Mesothelial cell of epicardium (in vitro differentiated cells): ENCODE measurements at regions not wholly inside any gene's neighbourhood (a gene's known extent, or its start where the extent isn't known, plus 50 kb on each side); places are given as distances from the start of the nearest gene placed in this dataset.

ENCODE experiments used
- DNase-seq, 2 experiments: peaks; one replicate each; pipeline ENCODE4 v3.0.0; 2021; ENCODE audit warnings: low spot score in 2 of 2; ENCODE audit not compliant: unreplicated experiment in 2 of 2
- H3K27ac Mint-ChIP-seq: 2 replicates; pipeline ENCODE4 v1.8.0; 2021; ENCODE audit warnings: mixed read lengths
- H3K27me3 Mint-ChIP-seq: 2 replicates; pipeline ENCODE4 v1.8.0; 2021; ENCODE audit warnings: low read depth, mixed read lengths
- H3K36me3 Mint-ChIP-seq: 2 replicates; pipeline ENCODE4 v1.8.0; 2021; ENCODE audit warnings: mixed read lengths
- H3K4me1 Mint-ChIP-seq: 2 replicates; pipeline ENCODE4 v1.8.0; 2021; ENCODE audit warnings: mixed read lengths
- H3K4me3 Mint-ChIP-seq: 2 replicates; pipeline ENCODE4 v1.8.0; 2021; ENCODE audit warnings: mild to moderate bottlenecking, moderate library complexity, mixed read lengths
- H3K9me3 Mint-ChIP-seq: 2 replicates; pipeline ENCODE4 v1.8.0; 2021; ENCODE audit warnings: mixed read lengths
- CTCF ChIP-seq: fragments of 200-600 bp; sonication (generic); IDR thresholded peaks from one replicate; pipeline ENCODE4 v1.5.0; 2021; ENCODE audit warnings: antibody characterized with exemption; ENCODE audit not compliant: unreplicated experiment

DNA sequence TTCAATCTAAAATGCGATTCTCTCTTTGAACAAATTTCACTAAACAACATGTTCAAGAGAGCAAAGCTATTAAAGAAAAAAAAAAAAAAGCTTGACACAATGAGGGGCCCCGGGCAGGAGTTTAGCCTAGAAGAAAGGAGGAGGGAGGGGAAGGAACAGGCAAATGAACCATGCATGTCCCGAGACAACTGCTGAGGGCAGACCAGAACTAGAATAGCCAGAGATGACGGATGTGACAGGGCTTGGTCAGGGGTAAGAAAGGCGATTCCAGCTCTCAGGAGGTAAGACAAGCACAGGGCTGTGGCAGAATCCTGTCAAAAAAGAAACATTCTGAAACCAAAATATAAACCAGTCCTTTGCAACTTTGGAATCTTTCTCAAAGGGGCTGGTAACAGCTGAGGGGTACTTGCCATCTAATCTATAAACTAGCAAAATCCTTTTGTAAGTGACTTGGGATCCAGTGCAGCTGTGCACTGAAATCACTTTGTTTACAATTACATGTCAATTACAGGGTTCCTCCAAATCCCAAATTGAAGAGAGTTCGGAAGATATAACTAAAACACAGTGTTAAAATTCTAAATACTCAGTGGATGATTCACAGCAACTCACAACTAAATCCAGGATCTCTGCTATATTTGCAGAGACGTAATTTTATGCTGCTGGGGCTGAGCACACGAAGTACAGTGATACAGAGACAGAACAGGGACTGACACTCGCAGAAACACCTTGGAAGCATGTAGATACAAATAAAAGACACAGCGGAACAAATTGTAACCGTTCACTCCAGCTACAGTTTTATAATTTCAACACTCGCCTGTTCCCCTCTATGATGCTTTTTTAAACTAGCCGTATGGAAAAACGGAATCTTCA, 567.4 kb upstream of the ZFHX3 start:
- Mint-ChIP-seq H3K4me1 (peaks cover 18% of the 10 kb centered on the region), H3K36me3 (no peaks in the 10 kb centered on the region), H3K27me3 (peaks cover 2% of the 10 kb centered on the region), H3K4me3 (no peak overlapping the region), H3K27ac (no peak overlapping the region), H3K9me3 (no peaks in the 10 kb centered on the region)
- DNase-seq: no peak
- no peak for TF ChIP-seq CTCF

- no peak for DNase-seq
- no peak for TF ChIP-seq CTCF
- Mint-ChIP-seq H3K9me3 (no peaks in the 10 kb centered on the region), H3K27me3 (peaks cover 3% of the 10 kb centered on the region), H3K36me3 (no peaks in the 10 kb centered on the region), H3K27ac (no peak overlapping the region), H3K4me3 (no peak overlapping the region), H3K4me1 (peaks cover 18% of the 10 kb centered on the region)
Measured at GRCh38 chr16:73614131-73614530, 566.2 kb upstream of the ZFHX3 start.

DNA sequence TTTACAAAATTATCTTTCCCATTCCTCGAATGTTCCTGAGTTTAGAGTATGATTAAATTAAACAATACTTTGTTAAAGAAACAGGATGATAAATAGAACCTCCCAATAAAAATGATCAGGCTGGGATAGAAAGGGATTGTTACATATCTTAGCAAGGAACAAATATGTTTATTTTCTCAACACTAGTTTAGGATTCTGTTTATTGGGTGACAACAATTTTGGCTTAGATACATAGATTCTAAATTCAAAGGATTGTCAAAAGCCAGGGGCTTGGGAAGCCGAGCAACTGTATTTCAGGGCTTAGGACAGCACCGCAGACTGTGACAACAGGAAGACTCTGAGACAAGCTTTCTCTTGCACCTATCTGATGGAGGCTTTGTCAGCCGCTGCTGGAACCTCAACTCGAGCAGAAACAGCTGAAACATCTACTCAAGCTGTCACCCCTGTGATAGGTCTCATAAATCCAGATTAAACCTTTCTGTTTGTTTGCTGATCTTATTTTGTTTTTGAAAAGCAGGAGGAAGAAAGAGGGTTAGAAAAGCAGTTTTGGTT, 562.8 kb upstream of the ZFHX3 start:
- Mint-ChIP-seq H3K4me1 (peaks cover 10% of the 10 kb centered on the region), H3K4me3 (no peak overlapping the region), H3K27me3 (peaks cover 4% of the 10 kb centered on the region), H3K9me3 (no peaks in the 10 kb centered on the region), H3K27ac (no peak overlapping the region), H3K36me3 (no peaks in the 10 kb centered on the region)
- TF ChIP-seq CTCF: no peak
- no peak for DNase-seq

- no peak overlapping the region for H3K27ac Mint-ChIP-seq
- H3K9me3 Mint-ChIP-seq: no peaks in the 10 kb centered on the region
- peaks cover 4% of the 10 kb centered on the region for H3K27me3 Mint-ChIP-seq
- H3K36me3 Mint-ChIP-seq: no peaks in the 10 kb centered on the region
- peaks cover 9% of the 10 kb centered on the region for H3K4me1 Mint-ChIP-seq
- TF ChIP-seq CTCF: no peak
- H3K4me3 Mint-ChIP-seq: no peak overlapping the region
- DNase-seq: no peak
Measured at GRCh38 chr16:73610160-73610559, 562.2 kb upstream of the ZFHX3 start.

DNA sequence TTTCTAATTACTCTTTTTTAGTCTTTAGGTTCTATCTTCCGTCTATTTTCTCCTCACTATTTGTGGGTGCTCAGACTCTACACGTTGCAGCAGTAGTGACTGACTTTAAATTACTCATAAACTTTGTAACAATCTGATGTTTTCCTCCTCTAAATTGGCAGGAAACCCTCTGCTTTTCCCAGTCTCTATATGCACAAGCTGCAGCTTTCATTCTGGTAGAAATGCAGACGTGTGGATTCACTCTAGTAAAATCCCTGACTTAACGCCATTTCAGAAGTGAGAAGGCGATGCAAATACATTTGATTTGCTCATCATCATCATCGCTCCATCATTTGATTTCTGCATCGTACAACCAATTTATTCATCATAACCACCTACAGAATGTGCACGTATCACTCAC, 561.0 kb upstream of the ZFHX3 start:
- no peak overlapping the region for H3K27ac Mint-ChIP-seq
- no peaks in the 10 kb centered on the region for H3K36me3 Mint-ChIP-seq
- peaks cover 8% of the 10 kb centered on the region for H3K4me1 Mint-ChIP-seq

More for the DNA sequence above, 561.0 kb upstream of the ZFHX3 start:
- TF ChIP-seq CTCF: no peak
- Mint-ChIP-seq H3K27me3 (peaks cover 4% of the 10 kb centered on the region), H3K4me3 (no peak overlapping the region), H3K9me3 (no peaks in the 10 kb centered on the region)
- DNase-seq: no peak
